ENCODE measurements at regions not wholly inside any gene's neighbourhood (a gene's known extent, or its start where the extent isn't known, plus 50 kb on each side); places are given as distances from the start of the nearest gene placed in this dataset.

DNA sequence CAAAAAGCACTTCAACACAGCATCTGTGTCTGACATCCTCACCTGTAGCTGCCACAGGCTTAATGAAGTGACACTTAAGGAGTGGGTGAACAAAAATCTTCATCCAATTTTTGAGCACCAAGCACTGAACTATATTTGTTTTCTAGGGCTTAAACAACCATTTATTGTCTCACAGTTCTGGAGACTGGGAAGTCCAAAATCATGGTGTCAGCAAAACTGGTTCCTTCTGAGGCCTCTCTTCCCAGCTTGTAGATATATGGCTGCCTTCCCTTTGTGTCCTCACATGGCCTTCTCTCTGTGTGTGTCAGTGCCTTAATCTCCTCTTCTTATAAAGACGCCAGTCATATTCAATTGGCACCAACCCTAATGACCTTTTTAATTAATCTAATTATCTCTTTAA, 189.2 kb upstream of the CLNK start:
- TF ChIP-seq, protein P1, sequence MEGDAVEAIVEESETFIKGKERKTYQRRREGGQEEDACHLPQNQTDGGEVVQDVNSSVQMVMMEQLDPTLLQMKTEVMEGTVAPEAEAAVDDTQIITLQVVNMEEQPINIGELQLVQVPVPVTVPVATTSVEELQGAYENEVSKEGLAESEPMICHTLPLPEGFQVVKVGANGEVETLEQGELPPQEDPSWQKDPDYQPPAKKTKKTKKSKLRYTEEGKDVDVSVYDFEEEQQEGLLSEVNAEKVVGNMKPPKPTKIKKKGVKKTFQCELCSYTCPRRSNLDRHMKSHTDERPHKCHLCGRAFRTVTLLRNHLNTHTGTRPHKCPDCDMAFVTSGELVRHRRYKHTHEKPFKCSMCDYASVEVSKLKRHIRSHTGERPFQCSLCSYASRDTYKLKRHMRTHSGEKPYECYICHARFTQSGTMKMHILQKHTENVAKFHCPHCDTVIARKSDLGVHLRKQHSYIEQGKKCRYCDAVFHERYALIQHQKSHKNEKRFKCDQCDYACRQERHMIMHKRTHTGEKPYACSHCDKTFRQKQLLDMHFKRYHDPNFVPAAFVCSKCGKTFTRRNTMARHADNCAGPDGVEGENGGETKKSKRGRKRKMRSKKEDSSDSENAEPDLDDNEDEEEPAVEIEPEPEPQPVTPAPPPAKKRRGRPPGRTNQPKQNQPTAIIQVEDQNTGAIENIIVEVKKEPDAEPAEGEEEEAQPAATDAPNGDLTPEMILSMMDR (IDR thresholded peaks at IDR 0.05; ENCODE audit: low read length): no peak
- no peak for TF ChIP-seq EZH2 (IDR thresholded peaks at IDR 0.05; ENCODE audit: borderline replicate concordance, low read length)

Measured in OCI-LY1 (cell line).